B cell (primary cell): ENCODE measurements at regions not wholly inside any gene's neighbourhood (a gene's known extent, or its start where the extent isn't known, plus 50 kb on each side); places are given as distances from the start of the nearest gene placed in this dataset.
"Not testable (repeated sequence)": the region's sequence is repeated elsewhere in the genome, so short reads cannot be mapped to it uniquely, and the experiment has no call there.

Source experiments
- ATAC-seq: fragments of 200-7000 bp; cut with Tn5 transposase; one replicate; pipeline ENCODE4 v1.10.0; 2021; ENCODE audit warnings: low read depth, mild to moderate bottlenecking, moderate number of reproducible peaks, moderate library complexity
- CTCF ChIA-PET: fragments of 350-600 bp; sonication (Branson Sonifier 250); formaldehyde crosslinking; loops from one replicate; lab custom pipeline; 2021; ENCODE audit warnings: antibody characterized with exemption, inconsistent platforms; lab: Charles Lee
- POLR2A ChIA-PET: fragments of 350-600 bp; sonication (Branson Sonifier 250); formaldehyde crosslinking; loops from one replicate; lab custom pipeline; 2021; ENCODE audit warnings: antibody characterized with exemption; lab: Charles Lee
- DNase-seq: peaks from one replicate; pipeline ENCODE4 v3.0.0; 2013
- H2AFZ ChIP-seq: 2 replicates; pipeline ENCODE4 v1.6.1; 2012; ENCODE audit warnings: mild to moderate bottlenecking, low read depth, low read length; ENCODE audit not compliant: insufficient read depth, poor library complexity, severe bottlenecking
- H3K27ac ChIP-seq, 2 donors: 1 replicate in 1 of 2; 2 replicates in 1 of 2; pipeline ENCODE4 v1.5.1; 2012 to 2013; ENCODE audit warnings: low read length in 2 of 2, mild to moderate bottlenecking in 2 of 2, moderate library complexity in 1 of 2
- H3K27me3 ChIP-seq, 4 experiments: fragments of 200-600 bp in 1 of 4; sonication (generic) in 1 of 4; replicated peaks in 1 of 4; 1 replicate in 2 of 4; 2 replicates in 2 of 4; pipeline versions ENCODE4 v1.6.1 to v1.7.0; 2013 to 2016; ENCODE audit warnings: low read length in 3 of 4, mild to moderate bottlenecking in 2 of 4, mixed read lengths in 1 of 4, moderate library complexity in 1 of 4; ENCODE audit not compliant: insufficient read depth in 4 of 4, control insufficient read depth in 3 of 4; ENCODE audit errors: control extremely low read depth in 1 of 4
- H3K36me3 ChIP-seq, 2 experiments: replicated peaks in 1 of 2; 1 replicate in 1 of 2; 2 replicates in 1 of 2; pipeline versions ENCODE4 v1.6.1 to v1.7.1; 2013; ENCODE audit warnings: low read length in 1 of 2; ENCODE audit not compliant: insufficient read depth in 2 of 2, control insufficient read depth in 1 of 2; ENCODE audit errors: control extremely low read depth in 1 of 2, extremely low read depth in 1 of 2
- H3K4me1 ChIP-seq, 2 donors: fragments of 200-600 bp in 1 of 2; sonication (generic) in 1 of 2; 1 replicate in 1 of 2; 2 replicates in 1 of 2; pipeline versions ENCODE4 v1.5.1 to v1.6.1; 2013 to 2017; ENCODE audit warnings: low read length in 2 of 2; ENCODE audit not compliant: control insufficient read depth in 2 of 2, insufficient read depth in 2 of 2
- H3K4me2 ChIP-seq: replicated peaks from 2 replicates; pipeline ENCODE3; 2012; ENCODE audit warnings: mild to moderate bottlenecking, low read depth, low read length; ENCODE audit not compliant: poor library complexity, severe bottlenecking
- H3K4me3 ChIP-seq, 5 experiments: fragments of 200-600 bp in 1 of 5; sonication (generic) in 1 of 5; 1 replicate in 3 of 5; 2 replicates in 2 of 5; pipeline versions ENCODE4 v1.5.1 to v1.7.0; 2011 to 2016; ENCODE audit warnings: low read length in 4 of 5, mild to moderate bottlenecking in 4 of 5, low read depth in 2 of 5, control low read depth in 1 of 5, moderate library complexity in 1 of 5; ENCODE audit not compliant: insufficient read depth in 1 of 5; ENCODE audit errors: control extremely low read depth in 1 of 5, extremely low read depth in 1 of 5
- H3K79me2 ChIP-seq: fragments of 200-600 bp; sonication (generic); one replicate; pipeline ENCODE4 v1.6.0; 2016; ENCODE audit warnings: low read length; ENCODE audit not compliant: control insufficient read depth, insufficient read depth
- H3K9ac ChIP-seq: fragments of 200-600 bp; sonication (generic); 2 replicates; pipeline ENCODE4 v1.6.1; 2017; ENCODE audit warnings: mild to moderate bottlenecking, low read length, moderate library complexity
- H3K9me3 ChIP-seq, 3 donors: one replicate each; pipeline versions ENCODE4 v1.6.1 to v1.7.1; 2013; ENCODE audit warnings: low read length in 2 of 3; ENCODE audit not compliant: control insufficient read depth in 2 of 3, insufficient read depth in 1 of 3; ENCODE audit errors: control extremely low read depth in 1 of 3
- H4K20me1 ChIP-seq: 2 replicates; pipeline ENCODE4 v1.6.0; 2012; ENCODE audit warnings: mild to moderate bottlenecking, low read length; ENCODE audit not compliant: insufficient read depth, control insufficient read depth, poor library complexity, severe bottlenecking
- H3K27ac Mint-ChIP-seq: one replicate; pipeline ENCODE4 v1.8.0; 2021; ENCODE audit warnings: mixed read lengths
- H3K27me3 Mint-ChIP-seq: one replicate; pipeline ENCODE4 v1.8.0; 2021; ENCODE audit warnings: mixed read lengths
- H3K4me1 Mint-ChIP-seq: one replicate; pipeline ENCODE4 v1.8.0; 2021; ENCODE audit warnings: mixed read lengths
- H3K4me3 Mint-ChIP-seq: one replicate; pipeline ENCODE4 v1.8.0; 2021; ENCODE audit warnings: mixed read lengths
- H3K9me3 Mint-ChIP-seq: one replicate; pipeline ENCODE4 v1.8.0; 2022; ENCODE audit warnings: mixed read lengths; ENCODE audit not compliant: insufficient read depth
- WGBS: methylation state at CpG from one replicate; pipeline ENCODE4 v1.1.5; 2013; ENCODE audit warnings: missing lambda C conversion rate; ENCODE audit not compliant: insufficient coverage; 5-methylcytosine and 5-hydroxymethylcytosine counted together
- intact Hi-C: fragments of 100-400 bp; cut with micrococcal nuclease; formaldehyde crosslinking; loops from one replicate; pipeline ENCODE4 v1.10.0; 2022

DNA sequence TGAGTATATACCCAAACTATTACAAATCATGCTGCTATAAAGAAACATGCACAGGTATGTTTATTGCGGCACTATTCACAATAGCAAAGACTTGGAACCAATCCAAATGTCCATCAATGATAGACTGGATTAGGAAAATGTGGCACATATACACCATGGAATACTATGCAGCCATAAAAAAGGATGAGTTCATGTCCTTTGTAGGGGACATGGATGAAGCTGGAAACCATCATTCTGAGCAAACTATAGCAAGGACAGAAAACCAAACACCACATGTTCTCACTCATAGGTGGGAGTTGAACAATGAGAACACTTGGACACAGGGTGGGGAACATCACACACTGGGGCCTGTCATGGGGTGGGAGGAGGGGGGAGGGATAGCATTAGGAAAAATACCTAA is 672.7 kb upstream of the CTNND2 start:
- H4K20me1 ChIP-seq, H3K27me3 Mint-ChIP-seq, H3K4me2 ChIP-seq, H2AFZ ChIP-seq, H3K27ac Mint-ChIP-seq, H3K9me3 ChIP-seq, H3K27me3 ChIP-seq, H3K9ac ChIP-seq, H3K4me1 Mint-ChIP-seq, H3K4me1 ChIP-seq, CTCF ChIA-PET, H3K36me3 ChIP-seq, H3K27ac ChIP-seq, intact Hi-C loops, H3K9me3 Mint-ChIP-seq, DNase-seq, ATAC-seq, H3K4me3 Mint-ChIP-seq, H3K4me3 ChIP-seq, POLR2A ChIA-PET, H3K79me2 ChIP-seq: not testable (repeated sequence)
- WGBS = no CpG with 5 or more reads among the region's 1 CpG

DNA sequence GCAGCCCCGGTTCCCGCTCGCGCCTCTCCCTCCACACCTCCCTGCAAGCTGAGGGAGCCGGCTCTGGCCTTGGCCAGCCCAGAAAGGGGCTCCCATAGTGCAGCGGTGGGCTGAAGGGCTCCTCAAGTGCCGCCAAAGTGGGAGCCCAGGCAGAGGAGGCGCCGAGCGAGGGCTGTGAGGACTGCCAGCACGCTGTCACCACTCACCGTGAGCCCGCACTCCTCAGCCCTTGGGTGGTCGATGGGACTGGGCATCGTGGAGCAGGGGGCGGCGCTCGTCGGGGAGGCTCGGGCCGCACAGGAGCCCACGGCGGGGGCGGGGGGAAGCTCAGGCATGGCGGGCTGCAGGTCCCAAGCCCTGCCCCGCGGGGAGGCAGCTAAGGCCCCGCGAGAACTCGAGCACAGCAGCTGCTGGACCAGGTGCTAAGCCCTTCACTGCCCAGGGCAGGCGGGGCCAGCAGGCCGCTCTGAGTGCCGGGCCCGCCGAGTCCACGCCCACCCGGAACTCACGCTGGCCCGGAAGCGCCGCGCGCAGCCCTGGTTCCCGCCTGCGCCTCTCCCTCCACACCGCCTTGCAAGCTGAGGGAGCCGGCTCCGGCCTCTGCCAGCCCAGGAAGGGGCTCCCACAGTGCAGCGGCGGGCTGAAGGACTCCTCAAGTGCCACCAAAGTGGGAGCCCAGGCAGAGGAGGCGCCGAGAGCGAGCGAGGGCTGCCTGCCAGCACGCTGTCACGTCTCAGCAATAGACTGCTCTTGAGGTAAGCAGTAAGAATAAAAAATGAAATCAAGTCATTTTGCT is 670.2 kb upstream of the CTNND2 start:
- H3K4me1 Mint-ChIP-seq, intact Hi-C loops, H3K4me3 ChIP-seq, H3K27me3 ChIP-seq, H3K4me2 ChIP-seq, H3K4me3 Mint-ChIP-seq, H3K4me1 ChIP-seq, H3K79me2 ChIP-seq, ATAC-seq, H3K9me3 Mint-ChIP-seq, H3K27ac Mint-ChIP-seq, H3K27ac ChIP-seq, H4K20me1 ChIP-seq, H3K36me3 ChIP-seq, DNase-seq, H3K9ac ChIP-seq, H3K27me3 Mint-ChIP-seq, CTCF ChIA-PET, POLR2A ChIA-PET, H3K9me3 ChIP-seq, H2AFZ ChIP-seq: not testable (repeated sequence)
- WGBS = 97% methylated on average over 43 of the region's 56 CpGs

GRCh38 chr5:12573916-12574297 is 669.7 kb upstream of the CTNND2 start:
- H3K79me2 ChIP-seq, H4K20me1 ChIP-seq, H3K4me1 Mint-ChIP-seq, H3K9ac ChIP-seq, ATAC-seq, intact Hi-C loops, POLR2A ChIA-PET, H3K9me3 ChIP-seq, H3K9me3 Mint-ChIP-seq, H3K4me1 ChIP-seq, DNase-seq, H3K4me3 Mint-ChIP-seq, CTCF ChIA-PET, H3K36me3 ChIP-seq, H2AFZ ChIP-seq, H3K27ac Mint-ChIP-seq, H3K27ac ChIP-seq, H3K27me3 ChIP-seq, H3K4me3 ChIP-seq, H3K27me3 Mint-ChIP-seq, H3K4me2 ChIP-seq: not testable (repeated sequence)
- 98% methylated on average over 12 of the region's 30 CpGs for WGBS
